HG02588 (cell line): ENCODE measurements at regions not wholly inside any gene's neighbourhood (a gene's known extent, or its start where the extent isn't known, plus 50 kb on each side); places are given as distances from the start of the nearest gene placed in this dataset.
"Not testable (repeated sequence)": the region's sequence is repeated elsewhere in the genome, so short reads cannot be mapped to it uniquely, and the experiment has no call there.

Source experiments
- ATAC-seq: cut with Tn5 transposase; IDR thresholded peaks from one replicate; pipeline ENCODE4 v1.9.1; 2021; ENCODE audit warnings: mild to moderate bottlenecking, moderate library complexity; ENCODE audit not compliant: unreplicated experiment

DNA sequence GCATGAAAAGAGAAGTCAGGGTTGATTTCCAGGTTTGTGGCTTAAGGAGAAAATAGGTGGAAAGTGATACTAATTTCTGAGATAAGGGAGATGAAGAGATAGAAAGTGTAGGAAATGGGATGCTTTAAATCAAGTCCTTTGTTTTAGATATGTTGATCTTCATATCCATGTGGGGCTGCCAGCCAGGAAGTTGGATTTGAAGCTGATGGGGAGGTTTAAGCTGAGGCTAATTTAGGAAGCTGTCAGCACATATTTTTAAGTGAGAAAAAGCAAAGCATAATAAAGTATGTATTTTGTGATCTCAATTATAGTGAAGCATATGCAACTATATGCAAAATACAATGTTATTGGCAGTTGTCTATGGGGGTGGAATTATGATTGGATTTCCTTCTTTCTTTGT lies 428.4 kb downstream of the CSNK1G3 start:
- ATAC-seq = no peak

DNA sequence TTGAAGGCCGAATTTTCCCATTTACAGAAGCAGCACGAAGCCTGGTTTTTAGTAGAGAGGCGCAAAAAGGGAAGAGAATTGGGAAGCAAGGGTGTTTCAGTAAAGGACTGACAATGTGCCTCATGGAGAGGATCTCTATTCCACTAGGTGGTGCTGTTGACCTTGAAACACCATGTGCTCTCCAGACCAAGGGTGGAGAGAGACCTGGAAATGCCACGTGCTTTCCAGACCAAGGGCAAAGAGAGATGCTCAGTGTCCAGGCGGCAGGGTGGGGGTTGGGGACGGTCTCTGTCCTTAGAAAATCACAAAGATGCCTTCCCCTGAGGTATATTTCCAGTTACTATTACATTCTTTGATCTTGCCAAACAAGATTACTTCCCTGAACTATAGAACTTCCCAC lies 425.3 kb downstream of the CSNK1G3 start:
- ATAC-seq = no peak

DNA sequence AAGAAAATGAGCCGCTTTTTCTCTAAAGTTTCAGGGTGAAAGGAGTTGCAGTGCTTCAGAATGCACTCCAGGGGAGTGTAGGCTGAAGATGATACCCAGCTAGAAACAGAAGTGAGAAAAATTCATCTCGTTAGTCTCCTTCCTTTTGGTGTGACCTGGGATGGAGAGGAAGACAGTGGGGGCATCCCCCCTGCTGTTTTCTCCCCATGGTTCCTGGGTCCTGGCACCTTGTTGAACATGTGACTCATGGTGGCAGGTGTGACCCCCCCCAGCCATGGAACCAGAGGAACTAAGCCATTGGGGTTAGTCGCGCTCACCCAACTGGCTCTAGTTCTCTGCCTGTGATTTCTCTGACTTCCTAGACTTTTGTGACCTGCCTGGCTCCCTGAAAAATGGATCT lies 424.6 kb downstream of the CSNK1G3 start:
- no peak for ATAC-seq

DNA sequence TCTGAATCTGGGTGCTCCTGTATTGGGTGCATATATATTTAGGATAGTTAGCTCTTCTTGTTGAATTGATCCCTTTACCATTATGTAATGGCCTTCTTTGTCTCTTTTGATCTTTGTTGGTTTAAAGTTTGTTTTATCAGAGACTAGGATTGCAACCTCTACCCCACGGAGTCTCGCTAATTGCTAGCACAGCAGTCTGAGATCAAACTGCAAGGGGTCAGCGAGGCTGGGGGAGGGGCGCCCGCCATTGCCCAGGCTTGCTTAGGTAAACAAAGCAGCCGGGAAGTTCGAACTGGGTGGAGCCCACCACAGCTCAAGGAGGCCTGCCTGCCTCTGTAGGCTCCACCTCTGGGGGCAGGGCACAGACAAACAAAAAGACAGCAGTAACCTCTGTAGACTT lies 421.8 kb downstream of the CSNK1G3 start:
- ATAC-seq = not testable (repeated sequence)

DNA sequence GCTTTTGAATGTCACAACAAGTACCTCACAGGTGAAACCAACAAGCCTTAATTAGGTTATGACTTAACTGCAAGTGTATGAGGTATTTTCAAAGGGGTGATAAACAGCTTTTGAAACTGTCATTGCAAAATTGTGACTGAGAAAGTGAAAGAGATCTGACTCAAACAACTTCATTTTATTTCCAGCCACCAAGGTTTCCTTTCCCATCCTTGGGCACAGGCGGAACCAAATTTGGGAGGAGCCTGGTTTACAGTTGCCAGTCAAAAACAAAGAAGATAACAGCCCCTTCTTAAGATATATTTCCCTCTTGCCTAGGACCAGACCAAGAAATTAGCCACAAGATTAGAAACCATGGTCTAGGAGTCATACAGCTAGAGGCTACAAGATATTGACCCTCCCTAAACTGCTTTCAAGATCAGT lies 417.1 kb downstream of the CSNK1G3 start:
- no peak for ATAC-seq

DNA sequence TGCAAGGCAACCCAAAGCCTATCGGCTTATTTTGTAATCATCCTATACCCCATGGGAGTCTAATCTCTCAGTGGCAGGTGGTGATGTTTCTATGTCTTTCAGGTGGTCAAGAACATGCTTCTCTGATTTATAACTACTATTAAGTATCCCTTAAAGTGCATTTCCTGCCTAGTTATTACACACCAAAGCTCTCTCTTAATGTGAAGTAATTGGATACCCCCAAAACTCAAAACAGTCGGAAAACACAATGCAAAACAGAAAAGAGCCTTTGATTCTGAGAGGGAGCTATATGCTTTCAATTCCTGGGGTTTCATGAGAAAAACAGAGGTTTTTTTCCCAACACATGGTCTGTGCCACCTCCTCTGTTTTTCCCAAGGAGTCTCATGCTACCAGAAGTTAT lies 416.4 kb downstream of the CSNK1G3 start:
- ATAC-seq = no peak

DNA sequence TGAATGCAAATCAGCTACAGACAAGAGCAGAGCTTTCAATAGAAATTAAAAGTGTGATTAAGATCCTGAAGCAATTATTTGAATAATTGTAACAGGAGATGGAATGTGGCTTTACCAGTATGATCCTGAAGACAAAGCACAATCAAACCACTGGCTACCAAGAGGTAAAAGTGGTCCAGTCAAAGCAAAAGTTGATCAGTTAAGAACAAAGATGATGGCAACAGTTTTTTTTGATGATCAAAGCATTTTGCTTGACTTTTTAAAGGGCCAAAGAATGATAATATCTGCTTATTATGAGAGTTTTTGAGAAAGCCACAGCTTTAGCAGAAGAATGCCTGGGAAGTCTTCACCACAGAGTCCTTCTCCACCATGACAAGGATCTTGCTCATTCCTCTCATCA lies 409.2 kb downstream of the CSNK1G3 start:
- no peak for ATAC-seq

DNA sequence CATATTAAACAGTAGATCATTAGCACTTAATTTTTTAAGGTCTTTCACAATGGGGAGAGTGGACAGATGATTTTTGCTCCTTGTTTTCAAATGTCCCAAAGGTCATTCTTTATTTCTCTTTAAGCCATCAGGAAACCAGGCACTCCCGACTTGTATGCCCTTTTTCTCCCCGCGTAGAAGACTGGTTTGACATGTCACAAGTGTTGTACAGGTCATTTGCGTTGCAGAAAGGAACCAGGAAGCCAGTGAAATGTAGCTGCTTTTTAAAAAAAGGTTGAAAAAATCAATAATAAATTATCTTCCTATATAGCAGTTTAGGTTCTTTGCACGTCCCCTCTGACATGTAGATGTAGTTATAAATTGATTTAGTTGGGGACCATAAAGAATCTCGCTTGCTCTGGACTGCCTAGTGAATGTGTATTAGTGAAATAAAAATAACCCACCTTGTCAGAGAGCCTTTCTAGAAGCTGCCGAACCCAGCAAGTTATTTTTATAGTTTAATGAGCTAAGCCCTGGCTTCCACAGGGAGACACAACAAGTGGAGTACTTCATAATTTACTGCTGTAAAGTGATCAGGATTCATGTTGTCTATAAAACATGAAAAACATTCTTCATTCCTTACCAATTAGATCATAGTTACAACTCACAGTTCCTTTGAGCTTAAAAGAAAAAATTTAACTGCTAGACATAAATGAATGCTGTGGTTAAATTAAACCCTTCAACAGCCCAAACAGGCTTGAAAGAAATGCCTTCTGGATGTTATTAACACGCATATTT lies 404.6 kb downstream of the CSNK1G3 start:
- no peak for ATAC-seq

DNA sequence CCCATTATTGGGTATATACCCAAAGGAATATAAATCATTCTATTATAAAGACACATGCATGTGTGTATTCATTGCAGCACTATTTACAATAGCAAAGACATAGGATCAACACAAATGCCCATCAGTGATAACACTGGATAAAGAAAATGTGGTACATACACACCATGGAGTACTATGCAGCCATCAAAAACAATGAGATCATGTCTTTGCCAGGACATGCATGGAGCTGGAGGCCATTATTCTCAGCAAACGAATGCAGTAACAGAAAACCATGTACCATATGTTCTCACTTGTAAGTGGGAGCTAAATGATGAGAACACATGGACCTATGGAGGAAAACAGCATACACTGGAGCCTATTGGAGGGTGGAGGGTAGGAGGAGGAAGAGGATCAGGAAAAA lies 402.4 kb downstream of the CSNK1G3 start:
- ATAC-seq = no peak

DNA sequence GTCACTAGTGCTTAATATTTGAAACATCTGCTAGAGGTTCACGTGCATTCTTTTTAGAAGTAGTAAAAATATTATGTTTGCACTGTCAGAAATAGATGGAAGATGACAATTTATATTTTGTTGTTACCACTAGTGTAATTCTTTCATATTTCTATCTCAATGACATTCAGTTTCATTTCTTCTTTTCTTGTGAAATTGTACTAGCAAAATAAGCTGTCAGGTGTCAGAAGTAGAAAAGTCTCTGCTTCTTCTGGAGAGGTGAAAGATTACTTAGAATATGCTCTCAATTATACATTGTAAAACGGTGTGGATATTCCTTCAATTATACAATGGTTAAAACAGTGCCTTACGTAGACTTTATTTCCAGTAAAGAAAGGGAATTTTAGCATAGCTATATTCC lies 395.4 kb downstream of the CSNK1G3 start:
- ATAC-seq = no peak

DNA sequence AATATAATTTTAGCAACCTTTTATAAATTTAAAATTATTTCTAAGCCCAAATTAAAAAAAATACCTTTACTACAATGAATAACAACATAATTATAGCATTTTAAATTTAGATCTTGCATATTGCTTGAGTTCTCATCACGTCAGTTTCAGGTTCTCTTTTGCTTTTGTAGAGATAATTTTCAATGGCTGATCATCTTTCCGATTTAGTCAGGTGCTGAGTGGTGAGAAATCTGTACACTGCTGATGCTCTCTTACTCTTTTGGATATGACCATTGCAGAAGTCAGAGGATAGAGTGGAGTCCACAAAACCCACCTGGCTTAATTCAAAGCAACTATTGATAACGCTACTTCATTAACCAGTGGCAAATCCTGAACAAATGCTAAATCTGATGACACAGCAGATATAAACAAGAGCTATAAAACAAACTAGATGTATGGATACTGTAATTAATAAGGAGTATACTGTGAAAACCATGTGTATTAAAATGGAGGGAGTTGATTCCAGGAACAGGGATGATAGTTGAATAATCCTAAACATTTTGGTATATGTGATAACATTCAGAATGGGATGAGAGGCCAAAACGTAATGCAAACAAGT lies 394.8 kb downstream of the CSNK1G3 start:
- ATAC-seq = no peak

DNA sequence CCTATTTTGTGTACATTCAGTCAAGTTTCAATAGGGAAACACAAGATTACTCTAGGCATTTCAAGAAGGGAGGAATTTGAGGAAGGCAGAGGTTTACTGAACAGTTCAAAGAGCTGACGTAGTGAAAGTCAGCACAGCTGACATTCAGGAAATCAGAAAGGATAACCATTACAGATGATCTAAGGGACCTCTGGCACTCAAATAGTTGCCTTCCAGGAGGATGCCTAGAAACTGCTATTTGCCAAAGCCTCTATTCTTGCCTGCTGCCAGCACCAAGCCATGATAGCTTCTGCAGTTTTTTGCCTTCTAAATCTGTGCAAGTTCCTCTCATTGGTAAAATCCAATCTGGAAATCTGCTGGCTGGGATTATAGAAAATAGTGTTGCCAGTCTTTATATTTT lies 373.1 kb downstream of the CSNK1G3 start:
- no peak for ATAC-seq

DNA sequence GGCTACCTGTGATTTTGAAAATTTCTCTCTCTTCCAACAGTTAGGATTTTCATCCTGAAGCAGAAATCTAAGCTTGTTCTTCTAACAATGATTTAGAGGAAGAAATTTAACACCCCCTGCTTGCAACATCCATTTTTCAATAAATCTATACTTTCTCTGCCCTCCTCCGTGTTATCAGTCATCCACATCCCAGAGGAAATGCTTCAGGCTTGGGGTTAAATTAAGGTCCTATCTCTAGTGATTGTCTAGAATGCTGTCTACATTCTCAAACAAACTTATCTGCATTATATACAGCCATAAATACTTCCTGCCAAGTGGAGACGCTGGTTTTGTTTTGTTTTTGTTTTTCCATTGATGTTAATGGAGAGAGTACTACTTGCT lies 371.0 kb downstream of the CSNK1G3 start:
- ATAC-seq = no peak

DNA sequence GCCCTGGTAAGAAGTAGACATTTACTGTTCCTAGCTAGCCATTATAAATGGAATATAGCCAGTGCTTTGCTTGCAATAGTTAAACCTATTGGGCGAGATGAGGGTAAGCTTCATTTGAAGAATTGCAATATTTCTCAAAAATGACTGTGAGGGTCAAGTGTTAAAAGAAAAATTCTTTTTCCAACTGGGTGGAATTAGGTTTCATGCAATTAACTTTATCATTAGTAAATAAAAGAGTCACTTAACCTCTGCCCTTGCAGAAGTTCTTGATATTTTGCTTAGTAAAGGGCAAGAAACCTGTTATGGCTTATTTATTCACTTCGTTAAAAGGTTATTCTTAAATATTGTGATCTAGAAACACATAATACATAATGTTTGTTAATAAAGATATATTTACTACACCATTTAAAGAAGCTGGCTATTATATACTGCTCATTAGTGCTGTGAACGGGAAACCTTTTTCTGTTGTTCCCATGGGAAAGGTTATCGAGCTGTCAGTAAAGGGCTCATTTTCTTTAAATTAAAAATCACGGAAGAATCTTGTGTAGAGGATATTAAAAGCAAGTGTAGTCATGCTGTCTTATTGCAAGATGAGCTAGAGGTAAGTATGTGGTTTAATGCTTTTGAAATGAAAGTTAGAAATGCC lies 370.5 kb downstream of the CSNK1G3 start:
- no peak for ATAC-seq

DNA sequence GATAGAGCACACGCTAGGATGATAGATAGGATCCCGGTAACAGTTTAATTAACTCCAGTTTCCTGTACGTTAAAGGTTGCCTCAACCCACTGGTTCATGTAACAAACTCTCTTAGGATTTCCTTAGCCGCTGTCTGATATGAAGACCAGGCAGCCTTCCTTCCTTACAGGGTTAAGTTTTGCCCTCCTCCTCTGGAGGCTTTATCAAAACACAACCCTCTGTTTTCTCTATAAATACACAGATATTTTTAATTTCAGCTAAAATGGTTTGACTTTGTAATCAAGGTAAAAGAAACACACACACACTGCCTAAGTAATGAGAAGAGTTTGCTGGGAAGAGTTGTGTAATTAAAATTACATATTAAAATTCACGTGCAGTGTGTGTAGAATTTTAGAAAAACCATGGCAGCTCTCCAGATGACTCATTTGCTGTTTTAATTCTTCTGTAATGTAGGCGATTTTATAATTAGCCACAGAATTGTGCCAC lies 369.8 kb downstream of the CSNK1G3 start:
- ATAC-seq = no peak

DNA sequence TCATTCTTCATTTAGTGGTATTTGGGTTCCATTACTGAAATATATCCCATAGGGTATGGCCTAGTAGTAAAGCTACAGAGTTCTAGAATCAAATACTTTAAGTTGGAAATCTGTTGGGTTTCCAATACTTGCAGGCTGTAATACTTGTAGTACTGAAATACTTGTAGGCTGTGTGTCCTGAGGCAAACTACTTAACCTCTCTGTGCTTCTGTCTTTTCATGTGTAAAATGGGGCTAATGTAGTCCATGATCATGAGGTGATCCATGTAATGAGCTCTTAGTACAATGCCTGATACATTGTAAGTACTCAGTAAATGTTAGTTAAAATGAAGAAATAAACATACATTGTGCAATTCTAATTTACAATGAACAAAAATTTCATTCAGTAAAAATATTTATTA lies 368.9 kb downstream of the CSNK1G3 start:
- ATAC-seq = no peak

DNA sequence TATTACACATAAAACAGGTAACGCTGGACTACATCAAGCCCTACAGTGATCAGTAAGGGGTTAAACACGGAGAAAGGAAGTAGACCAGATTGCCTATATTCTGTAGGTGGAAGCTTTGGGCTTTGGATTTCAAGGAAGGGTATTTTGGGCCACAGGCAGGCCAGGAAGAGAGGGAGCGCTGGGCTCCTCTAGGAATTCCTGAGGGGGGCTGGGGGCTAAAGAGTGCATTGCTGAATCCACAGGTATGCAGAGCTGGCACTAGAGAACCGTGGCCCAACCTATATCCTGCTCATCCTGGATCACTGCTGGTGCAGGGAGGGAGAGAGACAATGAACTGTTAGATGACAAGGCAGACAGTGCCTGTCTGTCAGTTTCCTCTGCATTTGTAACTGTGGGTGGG lies 367.1 kb downstream of the CSNK1G3 start:
- no peak for ATAC-seq

DNA sequence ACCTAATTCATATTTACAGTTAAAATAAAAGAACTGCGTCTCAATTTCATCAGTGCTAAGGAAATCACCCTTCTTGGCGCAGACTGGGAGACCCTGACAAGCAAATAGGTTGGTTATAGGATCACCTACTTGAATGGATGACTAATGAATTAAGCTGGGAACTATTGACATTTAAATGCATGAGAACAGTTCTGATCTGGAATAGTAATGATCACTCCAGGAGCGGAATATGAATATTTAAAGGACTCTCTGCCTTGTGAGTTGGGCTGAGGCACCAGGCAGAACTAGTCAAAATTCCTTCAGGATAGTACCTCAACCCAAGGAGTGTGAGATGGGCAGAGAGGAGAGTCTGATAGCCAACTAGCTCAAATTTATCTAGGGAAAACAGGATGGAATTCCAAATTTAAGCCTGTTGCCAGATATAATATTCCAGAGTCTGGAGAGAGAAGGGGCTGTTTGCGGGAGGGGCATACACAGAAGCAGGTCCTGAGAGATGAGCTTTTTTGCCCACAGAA lies 364.4 kb downstream of the CSNK1G3 start:
- no peak for ATAC-seq

DNA sequence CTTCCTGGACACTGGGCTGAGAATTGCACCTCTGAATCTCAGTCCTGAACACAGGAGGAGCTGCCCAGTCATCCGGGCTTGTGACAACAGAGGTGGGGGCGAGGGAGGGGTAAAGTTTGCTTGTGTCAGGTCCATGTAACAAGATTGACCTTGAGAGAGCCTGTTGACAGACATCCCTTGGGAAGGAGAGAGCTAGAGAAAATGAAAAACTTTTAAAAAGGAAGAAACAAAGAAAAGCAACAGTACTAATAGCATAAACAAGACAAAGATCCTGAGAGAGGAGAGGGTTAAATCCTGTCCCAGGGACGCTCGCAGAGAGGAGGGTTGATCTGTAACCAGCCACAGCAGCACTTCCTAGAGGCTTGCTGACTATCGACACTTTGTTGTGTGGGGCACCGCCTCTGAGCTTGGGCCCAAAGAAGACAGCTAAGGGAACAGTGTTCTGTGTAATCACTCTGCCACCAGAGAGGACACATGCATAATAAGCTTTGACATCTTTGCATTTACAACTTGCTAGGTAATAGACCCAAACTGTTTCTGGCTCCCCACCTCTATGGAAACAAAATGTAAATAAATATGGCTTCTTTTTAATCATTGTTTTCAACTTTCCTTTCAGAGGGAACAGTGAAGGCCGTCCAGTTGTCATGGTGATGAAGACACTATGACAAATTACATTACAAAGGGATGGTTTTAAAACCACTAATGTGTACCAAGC lies 363.7 kb downstream of the CSNK1G3 start:
- ATAC-seq = no peak

DNA sequence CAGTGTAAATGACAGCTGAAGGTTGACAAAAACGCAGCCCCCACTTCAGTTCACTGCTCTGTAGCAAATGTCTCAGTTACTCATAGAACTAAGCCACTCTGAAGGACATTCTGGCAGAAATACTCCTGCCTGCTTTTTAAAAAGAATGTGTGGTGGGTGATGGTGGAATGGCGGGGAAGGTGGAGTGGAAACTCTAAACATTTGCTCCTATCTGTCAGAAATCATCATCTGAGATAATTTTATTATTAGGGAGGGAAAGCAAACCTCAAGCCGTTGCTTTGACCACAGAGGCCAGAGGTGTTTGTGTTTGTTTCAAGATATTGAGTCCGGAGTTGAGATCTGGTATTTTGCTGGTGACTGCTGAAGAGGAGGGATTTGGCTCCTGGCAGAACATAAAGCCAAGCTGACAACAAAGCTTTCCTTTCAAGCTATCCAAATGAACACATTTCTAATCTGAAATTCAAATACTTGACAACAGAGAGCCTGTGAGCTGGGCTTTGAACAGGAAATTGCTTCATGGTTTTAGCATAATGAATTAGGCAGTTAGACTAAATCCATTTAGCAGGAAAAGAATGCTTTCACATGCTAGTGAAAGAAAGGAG lies 362.7 kb downstream of the CSNK1G3 start:
- ATAC-seq = no peak

DNA sequence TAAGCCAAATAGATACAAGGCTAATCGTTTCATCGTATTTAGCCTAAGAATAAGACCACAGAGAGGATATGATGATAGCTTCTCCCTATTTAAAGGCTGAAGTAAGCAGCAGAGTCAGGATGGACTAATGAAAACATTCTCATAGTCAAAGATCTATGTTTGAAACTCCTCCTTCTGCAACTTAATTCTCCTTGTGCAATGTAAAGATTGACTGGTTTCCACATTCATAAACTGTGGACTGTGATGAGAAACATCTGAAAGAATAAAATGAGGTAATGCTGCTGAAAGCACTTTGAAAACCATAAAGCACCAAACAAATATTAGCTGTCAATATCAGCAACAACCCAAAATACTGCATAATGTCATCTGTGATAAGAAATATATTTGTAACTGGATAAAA lies 361.9 kb downstream of the CSNK1G3 start:
- ATAC-seq = no peak
